Panc1 (cell line): ENCODE measurements at regions not wholly inside any gene's neighbourhood (a gene's known extent, or its start where the extent isn't known, plus 50 kb on each side); places are given as distances from the start of the nearest gene placed in this dataset.

Source experiments
- CTCF ChIP-seq: fragments of 450-650 bp; IDR thresholded peaks from 2 replicates; pipeline ENCODE4 v1.5.1; 2017; ENCODE audit warnings: mild to moderate bottlenecking
- POLR2AphosphoS5 ChIP-seq: IDR thresholded peaks from 2 replicates; pipeline ENCODE4 v1.6.1; 2012; ENCODE audit warnings: mild to moderate bottlenecking, low read depth, low read length, moderate library complexity
- REST ChIP-seq, 2 experiments: IDR thresholded peaks; 2 replicates each; pipeline ENCODE4 v1.6.1; 2011 to 2012; ENCODE audit warnings: low read depth in 2 of 2, control low read depth in 1 of 2, low read length in 1 of 2, mild to moderate bottlenecking in 1 of 2, moderate library complexity in 1 of 2; ENCODE audit not compliant: insufficient read depth in 1 of 2
- SIN3A ChIP-seq: IDR thresholded peaks from 2 replicates; pipeline ENCODE4 v1.6.1; 2012; ENCODE audit warnings: low read depth, mild to moderate bottlenecking, low read length, moderate library complexity, borderline replicate concordance; ENCODE audit not compliant: insufficient read depth
- TCF7L2 ChIP-seq: IDR thresholded peaks from 2 replicates; pipeline ENCODE4 v1.6.1; 2011; ENCODE audit warnings: mild to moderate bottlenecking, low read depth, low read length, inconsistent platforms

GRCh38 chr1:181364801-181365200 lies 118.5 kb upstream of the CACNA1E start:
- TF ChIP-seq TCF7L2 = no peak
- no peak for TF ChIP-seq CTCF
- TF ChIP-seq SIN3A = no peak
- no peak for TF ChIP-seq POLR2AphosphoS5
- TF ChIP-seq REST (IDR thresholded peaks at IDR 0.05; ENCODE audit: insufficient read depth in 1 of 2, low read depth in 2 of 2, low read length in 1 of 2) = no peak
